SK-N-SH (cell line): ENCODE measurements at regions not wholly inside any gene's neighbourhood (a gene's known extent, or its start where the extent isn't known, plus 50 kb on each side); places are given as distances from the start of the nearest gene placed in this dataset.

Experiments
- EP300 ChIP-seq, 2 experiments: IDR thresholded peaks; 2 replicates each; pipeline versions ENCODE4 v1.4.0 to v1.6.1; 2012; ENCODE audit warnings: borderline replicate concordance in 1 of 2, low read depth in 1 of 2, low read length in 1 of 2
- FOXJ3 ChIP-seq: sonication (generic); formaldehyde crosslinking; IDR thresholded peaks from 2 replicates; pipeline ENCODE4 v1.5.1; 2020; ENCODE audit warnings: mild to moderate bottlenecking, missing genetic modification reagents
- FOXM1 ChIP-seq: IDR thresholded peaks from 2 replicates; pipeline ENCODE4 v1.4.0; 2012; ENCODE audit warnings: low read depth, mild to moderate bottlenecking
- JUND ChIP-seq: IDR thresholded peaks from 2 replicates; pipeline ENCODE4 v1.4.0; 2012
- MXI1 ChIP-seq: IDR thresholded peaks from 2 replicates; pipeline ENCODE4 v1.6.1; 2012; ENCODE audit warnings: mild to moderate bottlenecking, low read depth, low read length, improper control_type of control experiment
- SIN3A ChIP-seq: IDR thresholded peaks from 2 replicates; pipeline ENCODE4 v1.6.1; 2012; ENCODE audit warnings: low read depth, mild to moderate bottlenecking, low read length, moderate library complexity, borderline replicate concordance
- SMC3 ChIP-seq: IDR thresholded peaks from 2 replicates; pipeline ENCODE4 v1.6.1; 2012; ENCODE audit warnings: low read depth, low read length, improper control_type of control experiment
- TEAD4 ChIP-seq: IDR thresholded peaks from 2 replicates; pipeline ENCODE4 v1.4.0; 2012; ENCODE audit warnings: mild to moderate bottlenecking, borderline replicate concordance; ENCODE audit not compliant: insufficient read depth
- YY1 ChIP-seq: IDR thresholded peaks from 2 replicates; pipeline ENCODE4 v1.4.0; 2012; ENCODE audit warnings: low read depth, mild to moderate bottlenecking
- TF ChIP-seq, protein P1 (sequence below): IDR thresholded peaks from 2 replicates; pipeline ENCODE4; 2012
- TF ChIP-seq, protein P2 (sequence below): IDR thresholded peaks from 2 replicates; pipeline ENCODE4 v1.6.1; 2012; ENCODE audit warnings: mild to moderate bottlenecking, low read depth, low read length, moderate library complexity
- TF ChIP-seq, protein P3 (sequence below): fragments of 200-600 bp; sonication (generic); IDR thresholded peaks from 2 replicates; pipeline ENCODE4 v1.6.1; 2017; ENCODE audit warnings: antibody characterized with exemption, mild to moderate bottlenecking, moderate library complexity
- TF ChIP-seq, protein P4 (sequence below): fragments of 150-350 bp; IDR thresholded peaks from 2 replicates; pipeline ENCODE4 v1.6.1; 2017; ENCODE audit warnings: antibody characterized with exemption, low read length, low read depth, borderline replicate concordance
- TF ChIP-seq, protein P5 (sequence below): fragments of 150-350 bp; IDR thresholded peaks from 2 replicates; pipeline ENCODE4 v1.6.1; 2016; ENCODE audit warnings: mild to moderate bottlenecking, low read depth, low read length

DNA sequence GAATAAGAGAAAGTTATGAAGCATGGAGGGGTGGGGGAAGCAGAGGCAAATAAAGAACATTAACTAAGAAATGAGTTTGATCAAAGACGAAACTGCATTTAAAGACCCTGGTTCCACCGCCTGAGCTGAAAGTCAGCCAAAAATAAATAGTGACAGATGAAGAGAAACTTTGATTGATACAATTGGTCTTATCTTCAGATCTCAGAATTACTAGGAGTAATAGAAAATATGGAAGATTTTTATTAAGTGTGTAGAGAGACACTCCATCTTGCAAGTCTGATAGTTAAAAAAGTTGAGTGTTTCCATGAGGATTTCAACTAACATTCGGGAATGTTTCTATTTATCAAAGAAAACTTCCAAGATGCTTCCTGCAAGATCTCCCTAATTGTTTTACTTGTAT is 418.2 kb upstream of the ADGRL2 start:
- TF ChIP-seq MXI1: no peak
- TF ChIP-seq, protein P1, sequence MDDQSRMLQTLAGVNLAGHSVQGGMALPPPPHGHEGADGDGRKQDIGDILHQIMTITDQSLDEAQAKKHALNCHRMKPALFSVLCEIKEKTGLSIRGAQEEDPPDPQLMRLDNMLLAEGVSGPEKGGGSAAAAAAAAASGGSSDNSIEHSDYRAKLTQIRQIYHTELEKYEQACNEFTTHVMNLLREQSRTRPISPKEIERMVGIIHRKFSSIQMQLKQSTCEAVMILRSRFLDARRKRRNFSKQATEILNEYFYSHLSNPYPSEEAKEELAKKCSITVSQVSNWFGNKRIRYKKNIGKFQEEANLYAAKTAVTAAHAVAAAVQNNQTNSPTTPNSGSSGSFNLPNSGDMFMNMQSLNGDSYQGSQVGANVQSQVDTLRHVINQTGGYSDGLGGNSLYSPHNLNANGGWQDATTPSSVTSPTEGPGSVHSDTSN: no peak
- TF ChIP-seq, protein P2, sequence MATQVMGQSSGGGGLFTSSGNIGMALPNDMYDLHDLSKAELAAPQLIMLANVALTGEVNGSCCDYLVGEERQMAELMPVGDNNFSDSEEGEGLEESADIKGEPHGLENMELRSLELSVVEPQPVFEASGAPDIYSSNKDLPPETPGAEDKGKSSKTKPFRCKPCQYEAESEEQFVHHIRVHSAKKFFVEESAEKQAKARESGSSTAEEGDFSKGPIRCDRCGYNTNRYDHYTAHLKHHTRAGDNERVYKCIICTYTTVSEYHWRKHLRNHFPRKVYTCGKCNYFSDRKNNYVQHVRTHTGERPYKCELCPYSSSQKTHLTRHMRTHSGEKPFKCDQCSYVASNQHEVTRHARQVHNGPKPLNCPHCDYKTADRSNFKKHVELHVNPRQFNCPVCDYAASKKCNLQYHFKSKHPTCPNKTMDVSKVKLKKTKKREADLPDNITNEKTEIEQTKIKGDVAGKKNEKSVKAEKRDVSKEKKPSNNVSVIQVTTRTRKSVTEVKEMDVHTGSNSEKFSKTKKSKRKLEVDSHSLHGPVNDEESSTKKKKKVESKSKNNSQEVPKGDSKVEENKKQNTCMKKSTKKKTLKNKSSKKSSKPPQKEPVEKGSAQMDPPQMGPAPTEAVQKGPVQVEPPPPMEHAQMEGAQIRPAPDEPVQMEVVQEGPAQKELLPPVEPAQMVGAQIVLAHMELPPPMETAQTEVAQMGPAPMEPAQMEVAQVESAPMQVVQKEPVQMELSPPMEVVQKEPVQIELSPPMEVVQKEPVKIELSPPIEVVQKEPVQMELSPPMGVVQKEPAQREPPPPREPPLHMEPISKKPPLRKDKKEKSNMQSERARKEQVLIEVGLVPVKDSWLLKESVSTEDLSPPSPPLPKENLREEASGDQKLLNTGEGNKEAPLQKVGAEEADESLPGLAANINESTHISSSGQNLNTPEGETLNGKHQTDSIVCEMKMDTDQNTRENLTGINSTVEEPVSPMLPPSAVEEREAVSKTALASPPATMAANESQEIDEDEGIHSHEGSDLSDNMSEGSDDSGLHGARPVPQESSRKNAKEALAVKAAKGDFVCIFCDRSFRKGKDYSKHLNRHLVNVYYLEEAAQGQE: no peak
- TF ChIP-seq EP300 (IDR thresholded peaks at IDR 0.05; ENCODE audit: borderline replicate concordance in 1 of 2, low read depth in 1 of 2, low read length in 1 of 2): no peak
- TF ChIP-seq, protein P3, sequence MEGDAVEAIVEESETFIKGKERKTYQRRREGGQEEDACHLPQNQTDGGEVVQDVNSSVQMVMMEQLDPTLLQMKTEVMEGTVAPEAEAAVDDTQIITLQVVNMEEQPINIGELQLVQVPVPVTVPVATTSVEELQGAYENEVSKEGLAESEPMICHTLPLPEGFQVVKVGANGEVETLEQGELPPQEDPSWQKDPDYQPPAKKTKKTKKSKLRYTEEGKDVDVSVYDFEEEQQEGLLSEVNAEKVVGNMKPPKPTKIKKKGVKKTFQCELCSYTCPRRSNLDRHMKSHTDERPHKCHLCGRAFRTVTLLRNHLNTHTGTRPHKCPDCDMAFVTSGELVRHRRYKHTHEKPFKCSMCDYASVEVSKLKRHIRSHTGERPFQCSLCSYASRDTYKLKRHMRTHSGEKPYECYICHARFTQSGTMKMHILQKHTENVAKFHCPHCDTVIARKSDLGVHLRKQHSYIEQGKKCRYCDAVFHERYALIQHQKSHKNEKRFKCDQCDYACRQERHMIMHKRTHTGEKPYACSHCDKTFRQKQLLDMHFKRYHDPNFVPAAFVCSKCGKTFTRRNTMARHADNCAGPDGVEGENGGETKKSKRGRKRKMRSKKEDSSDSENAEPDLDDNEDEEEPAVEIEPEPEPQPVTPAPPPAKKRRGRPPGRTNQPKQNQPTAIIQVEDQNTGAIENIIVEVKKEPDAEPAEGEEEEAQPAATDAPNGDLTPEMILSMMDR: no peak
- no peak for TF ChIP-seq FOXM1
- no peak for TF ChIP-seq SMC3
- TF ChIP-seq, protein P4, sequence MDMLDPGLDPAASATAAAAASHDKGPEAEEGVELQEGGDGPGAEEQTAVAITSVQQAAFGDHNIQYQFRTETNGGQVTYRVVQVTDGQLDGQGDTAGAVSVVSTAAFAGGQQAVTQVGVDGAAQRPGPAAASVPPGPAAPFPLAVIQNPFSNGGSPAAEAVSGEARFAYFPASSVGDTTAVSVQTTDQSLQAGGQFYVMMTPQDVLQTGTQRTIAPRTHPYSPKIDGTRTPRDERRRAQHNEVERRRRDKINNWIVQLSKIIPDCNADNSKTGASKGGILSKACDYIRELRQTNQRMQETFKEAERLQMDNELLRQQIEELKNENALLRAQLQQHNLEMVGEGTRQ: no peak
- TF ChIP-seq SIN3A: no peak
- TF ChIP-seq YY1: no peak
- TF ChIP-seq, protein P5, sequence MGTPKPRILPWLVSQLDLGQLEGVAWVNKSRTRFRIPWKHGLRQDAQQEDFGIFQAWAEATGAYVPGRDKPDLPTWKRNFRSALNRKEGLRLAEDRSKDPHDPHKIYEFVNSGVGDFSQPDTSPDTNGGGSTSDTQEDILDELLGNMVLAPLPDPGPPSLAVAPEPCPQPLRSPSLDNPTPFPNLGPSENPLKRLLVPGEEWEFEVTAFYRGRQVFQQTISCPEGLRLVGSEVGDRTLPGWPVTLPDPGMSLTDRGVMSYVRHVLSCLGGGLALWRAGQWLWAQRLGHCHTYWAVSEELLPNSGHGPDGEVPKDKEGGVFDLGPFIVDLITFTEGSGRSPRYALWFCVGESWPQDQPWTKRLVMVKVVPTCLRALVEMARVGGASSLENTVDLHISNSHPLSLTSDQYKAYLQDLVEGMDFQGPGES: no peak
- no peak for TF ChIP-seq FOXJ3
- TF ChIP-seq TEAD4: no peak
- TF ChIP-seq JUND: no peak
